ENCODE measurements at regions not wholly inside any gene's neighbourhood (a gene's known extent, or its start where the extent isn't known, plus 50 kb on each side); places are given as distances from the start of the nearest gene placed in this dataset.

- Mint-ChIP-seq H3K4me1 (no peaks in the 10 kb centered on the region), H3K9me3 (peaks cover 11 to 18% (median 15%) of the 10 kb centered on the region in 3 donors), H3K27me3 (peaks cover 2 to 4% of the 10 kb centered on the region in 2 donors), H3K36me3 (no peaks in the 10 kb centered on the region), H3K4me3 (no peak overlapping the region), H3K27ac (no peak overlapping the region)
- no peaks in the 10 kb centered on the region for H3K4me1 ChIP-seq (ENCODE audit: control insufficient read depth in 1 of 2, extremely low read depth in 1 of 2, insufficient read depth in 2 of 2, low read length in 2 of 2)
- H3K9me3 ChIP-seq: no peaks in the 10 kb centered on the region
- no peak for ATAC-seq (replicated peaks in 1 of 4)
- H3K27me3 ChIP-seq (replicated peaks in 1 of 2; ENCODE audit: control insufficient read depth in 2 of 2, extremely low read depth in 1 of 2, insufficient read depth in 2 of 2, low read length in 1 of 2): peaks cover 0 to 3% of the 10 kb centered on the region in 2 experiments
- H3K4me3 ChIP-seq (ENCODE audit: control insufficient read depth in 1 of 2, extremely low read depth in 1 of 2, low read length in 1 of 2): no peak overlapping the region
- ChIA-PET CTCF (no interaction called here), POLR2A (no interaction called here)
- no peak for DNase-seq
- H3K27ac ChIP-seq (ENCODE audit: low read length): no peak overlapping the region
- 76% methylated on average over 7 of the region's 10 CpGs for WGBS (ENCODE audit: insufficient coverage)
- H3K36me3 ChIP-seq (ENCODE audit: control insufficient read depth in 2 of 2, extremely low read depth in 1 of 2, insufficient read depth in 1 of 2, low read length in 1 of 2): no peaks in the 10 kb centered on the region
These were observed 263.3 kb downstream of the GLRX3 start for GRCh38 chr10:130399425-130399950.

- no peak for DNase-seq
- H3K4me3 ChIP-seq (ENCODE audit: control insufficient read depth in 1 of 2, extremely low read depth in 1 of 2, low read length in 1 of 2): no peak overlapping the region
- ChIA-PET POLR2A (no interaction called here), CTCF (no interaction called here)
- H3K36me3 ChIP-seq (ENCODE audit: control insufficient read depth in 2 of 2, extremely low read depth in 1 of 2, insufficient read depth in 1 of 2, low read length in 1 of 2): no peaks in the 10 kb centered on the region
- H3K4me1 ChIP-seq (ENCODE audit: control insufficient read depth in 1 of 2, extremely low read depth in 1 of 2, insufficient read depth in 2 of 2, low read length in 2 of 2): no peaks in the 10 kb centered on the region
- WGBS (ENCODE audit: insufficient coverage): 90% methylated on average over 3 of the region's 5 CpGs
- no peak overlapping the region for H3K27ac ChIP-seq (ENCODE audit: low read length)
- Mint-ChIP-seq H3K9me3 (peaks cover 9 to 12% (median 11%) of the 10 kb centered on the region in 3 donors), H3K36me3 (no peaks in the 10 kb centered on the region), H3K27me3 (peaks cover 0 to 4% of the 10 kb centered on the region in 2 donors), H3K4me3 (no peak overlapping the region), H3K4me1 (no peaks in the 10 kb centered on the region), H3K27ac (no peak overlapping the region)
- no peaks in the 10 kb centered on the region for H3K9me3 ChIP-seq
- ATAC-seq (replicated peaks in 1 of 4): no peak
- peaks cover 0 to 3% of the 10 kb centered on the region in 2 experiments for H3K27me3 ChIP-seq (replicated peaks in 1 of 2; ENCODE audit: control insufficient read depth in 2 of 2, extremely low read depth in 1 of 2, insufficient read depth in 2 of 2, low read length in 1 of 2)
These were observed 264.7 kb downstream of the GLRX3 start for GRCh38 chr10:130400890-130401289.

- POLR2A ChIA-PET: no interaction called here
- no peak overlapping the region for H3K27ac ChIP-seq (ENCODE audit: low read length)
- H3K4me1 ChIP-seq (ENCODE audit: control insufficient read depth in 1 of 2, extremely low read depth in 1 of 2, insufficient read depth in 2 of 2, low read length in 2 of 2): no peaks in the 10 kb centered on the region
- 76% methylated on average over 14 of the region's 16 CpGs for WGBS (ENCODE audit: insufficient coverage)
- ATAC-seq (replicated peaks in 1 of 4): no peak
- Mint-ChIP-seq H3K27me3 (peaks cover 0 to 4% of the 10 kb centered on the region in 2 donors), H3K4me1 (no peaks in the 10 kb centered on the region), H3K27ac (no peak overlapping the region), H3K4me3 (no peak overlapping the region), H3K9me3 (peaks cover 4 to 8% (median 5%) of the 10 kb centered on the region in 3 donors), H3K36me3 (no peaks in the 10 kb centered on the region)
- H3K9me3 ChIP-seq: no peaks in the 10 kb centered on the region
- peaks cover 0 to 5% of the 10 kb centered on the region in 2 experiments for H3K27me3 ChIP-seq (replicated peaks in 1 of 2; ENCODE audit: control insufficient read depth in 2 of 2, extremely low read depth in 1 of 2, insufficient read depth in 2 of 2, low read length in 1 of 2)
- no peaks in the 10 kb centered on the region for H3K36me3 ChIP-seq (ENCODE audit: control insufficient read depth in 2 of 2, extremely low read depth in 1 of 2, insufficient read depth in 1 of 2, low read length in 1 of 2)
- no peak overlapping the region for H3K4me3 ChIP-seq (ENCODE audit: control insufficient read depth in 1 of 2, extremely low read depth in 1 of 2, low read length in 1 of 2)
- no peak for DNase-seq
- CTCF ChIA-PET: no interaction called here
These were observed 265.9 kb downstream of the GLRX3 start for GRCh38 chr10:130401860-130402765.

- CTCF ChIA-PET: no interaction called here
These were observed 267.2 kb downstream of the GLRX3 start for GRCh38 chr10:130403153-130404075.

GRCh38 chr10:130404476-130405055 is 268.4 kb downstream of the GLRX3 start:
- DNase-seq (no peak), ATAC-seq (replicated peaks in 1 of 4) (no peak)
- Histone ChIP-seq H3K36me3 (ENCODE audit: control insufficient read depth in 2 of 2, extremely low read depth in 1 of 2, insufficient read depth in 1 of 2, low read length in 1 of 2) (no peaks in the 10 kb centered on the region), H3K9me3 (no peaks in the 10 kb centered on the region), H3K27me3 (replicated peaks in 1 of 2; ENCODE audit: control insufficient read depth in 2 of 2, extremely low read depth in 1 of 2, insufficient read depth in 2 of 2, low read length in 1 of 2) (peaks cover 0 to 7% of the 10 kb centered on the region in 2 experiments), H3K27ac (ENCODE audit: low read length) (no peak overlapping the region), H3K4me3 (ENCODE audit: control insufficient read depth in 1 of 2, extremely low read depth in 1 of 2, low read length in 1 of 2) (no peak overlapping the region), H3K4me1 (ENCODE audit: control insufficient read depth in 1 of 2, extremely low read depth in 1 of 2, insufficient read depth in 2 of 2, low read length in 2 of 2) (no peaks in the 10 kb centered on the region)
- Mint-ChIP-seq H3K36me3 (no peaks in the 10 kb centered on the region), H3K9me3 (no peaks in the 10 kb centered on the region), H3K4me1 (no peaks in the 10 kb centered on the region), H3K4me3 (no peak overlapping the region), H3K27ac (no peak overlapping the region), H3K27me3 (peaks cover 0 to 4% of the 10 kb centered on the region in 2 donors)
- WGBS (ENCODE audit: insufficient coverage): 55% methylated on average over 4 of the region's 5 CpGs
- ChIA-PET CTCF (no interaction called here), POLR2A (no interaction called here)

More at GRCh38 chr10:130403153-130404075, 267.2 kb downstream of the GLRX3 start:
- Histone ChIP-seq H3K4me1 (ENCODE audit: control insufficient read depth in 1 of 2, extremely low read depth in 1 of 2, insufficient read depth in 2 of 2, low read length in 2 of 2) (no peaks in the 10 kb centered on the region), H3K27me3 (replicated peaks in 1 of 2; ENCODE audit: control insufficient read depth in 2 of 2, extremely low read depth in 1 of 2, insufficient read depth in 2 of 2, low read length in 1 of 2) (peaks cover 0 to 7% of the 10 kb centered on the region in 2 experiments), H3K9me3 (no peaks in the 10 kb centered on the region), H3K36me3 (ENCODE audit: control insufficient read depth in 2 of 2, extremely low read depth in 1 of 2, insufficient read depth in 1 of 2, low read length in 1 of 2) (no peaks in the 10 kb centered on the region), H3K27ac (ENCODE audit: low read length) (no peak overlapping the region), H3K4me3 (ENCODE audit: control insufficient read depth in 1 of 2, extremely low read depth in 1 of 2, low read length in 1 of 2) (no peak overlapping the region)
- Mint-ChIP-seq H3K27ac (no peak overlapping the region), H3K4me3 (no peak overlapping the region), H3K36me3 (no peaks in the 10 kb centered on the region), H3K9me3 (peaks cover 0 to 4% (median 3%) of the 10 kb centered on the region in 3 donors), H3K4me1 (no peaks in the 10 kb centered on the region), H3K27me3 (peaks cover 0 to 4% of the 10 kb centered on the region in 2 donors)
- ATAC-seq (replicated peaks in 1 of 4): no peak
- DNase-seq: no peak
- POLR2A ChIA-PET: no interaction called here
- WGBS (ENCODE audit: insufficient coverage): 50% methylated on average over 3 of the region's 6 CpGs

- no peak overlapping the region for H3K4me3 ChIP-seq (ENCODE audit: control insufficient read depth in 1 of 2, extremely low read depth in 1 of 2, low read length in 1 of 2)
- Mint-ChIP-seq H3K27ac (no peak overlapping the region), H3K36me3 (no peaks in the 10 kb centered on the region), H3K27me3 (peaks cover 0 to 4% of the 10 kb centered on the region in 2 donors), H3K9me3 (no peaks in the 10 kb centered on the region), H3K4me1 (no peaks in the 10 kb centered on the region), H3K4me3 (no peak overlapping the region)
- 80% methylated on average over 2 of the region's 4 CpGs for WGBS (ENCODE audit: insufficient coverage)
- DNase-seq (no peak), ATAC-seq (replicated peaks in 1 of 4) (no peak)
- H3K27me3 ChIP-seq (replicated peaks in 1 of 2; ENCODE audit: control insufficient read depth in 2 of 2, extremely low read depth in 1 of 2, insufficient read depth in 2 of 2, low read length in 1 of 2): peaks cover 0 to 7% of the 10 kb centered on the region in 2 experiments
- POLR2A ChIA-PET: no interaction called here
- no peaks in the 10 kb centered on the region for H3K9me3 ChIP-seq
- H3K27ac ChIP-seq (ENCODE audit: low read length): no peak overlapping the region
- no peaks in the 10 kb centered on the region for H3K4me1 ChIP-seq (ENCODE audit: control insufficient read depth in 1 of 2, extremely low read depth in 1 of 2, insufficient read depth in 2 of 2, low read length in 2 of 2)
- CTCF ChIA-PET: no interaction called here
- no peaks in the 10 kb centered on the region for H3K36me3 ChIP-seq (ENCODE audit: control insufficient read depth in 2 of 2, extremely low read depth in 1 of 2, insufficient read depth in 1 of 2, low read length in 1 of 2)
These were observed 270.9 kb downstream of the GLRX3 start for GRCh38 chr10:130407052-130407451.

All from T-cell (primary cell).